ENCODE measurements at regions not wholly inside any gene's neighbourhood (a gene's known extent, or its start where the extent isn't known, plus 50 kb on each side); places are given as distances from the start of the nearest gene placed in this dataset.
"Not testable (repeated sequence)": the region's sequence is repeated elsewhere in the genome, so short reads cannot be mapped to it uniquely, and the experiment has no call there.

DNA sequence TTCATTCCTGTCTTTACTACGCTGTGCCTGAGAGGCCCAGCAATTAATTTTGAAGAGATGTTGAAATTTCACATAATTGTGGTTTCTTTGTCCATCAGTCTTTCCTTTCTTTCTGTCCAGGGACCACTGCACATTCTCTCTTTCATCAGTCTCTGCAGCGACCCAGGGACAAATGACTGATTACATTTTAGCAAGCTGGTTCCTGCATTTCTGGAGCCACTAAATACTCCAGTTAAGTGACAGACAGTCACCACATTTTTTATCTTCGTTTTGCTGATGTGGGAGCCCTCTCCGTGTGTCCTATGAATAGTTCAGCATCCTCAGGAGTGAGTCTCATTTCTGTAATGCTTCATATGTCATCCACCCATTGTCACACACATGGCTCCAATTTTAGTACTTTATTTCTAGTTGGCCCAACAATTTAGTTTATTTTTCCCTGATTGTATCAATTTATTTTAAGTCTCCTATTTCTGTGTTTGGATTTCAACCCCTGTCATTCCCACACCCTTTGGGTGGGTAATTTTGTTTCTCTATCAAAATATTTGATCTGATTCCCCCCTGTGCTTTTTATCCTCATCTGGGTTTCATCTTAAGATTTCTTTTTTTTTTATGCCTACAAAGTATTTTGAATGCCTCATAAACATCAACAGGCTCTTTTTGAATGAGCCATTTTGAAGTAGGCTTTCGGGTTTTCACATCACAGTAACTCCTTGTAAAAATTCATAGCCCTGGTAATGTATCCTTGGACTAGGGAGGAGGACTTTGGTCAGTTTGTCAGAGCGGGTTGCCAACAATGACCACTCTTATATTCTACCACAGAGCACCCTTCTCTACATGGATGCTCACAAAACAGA, 1196.5 kb downstream of the GALC start:
- peak; percentile 4 for DNase-seq (ENCODE audit: low spot score)

DNA sequence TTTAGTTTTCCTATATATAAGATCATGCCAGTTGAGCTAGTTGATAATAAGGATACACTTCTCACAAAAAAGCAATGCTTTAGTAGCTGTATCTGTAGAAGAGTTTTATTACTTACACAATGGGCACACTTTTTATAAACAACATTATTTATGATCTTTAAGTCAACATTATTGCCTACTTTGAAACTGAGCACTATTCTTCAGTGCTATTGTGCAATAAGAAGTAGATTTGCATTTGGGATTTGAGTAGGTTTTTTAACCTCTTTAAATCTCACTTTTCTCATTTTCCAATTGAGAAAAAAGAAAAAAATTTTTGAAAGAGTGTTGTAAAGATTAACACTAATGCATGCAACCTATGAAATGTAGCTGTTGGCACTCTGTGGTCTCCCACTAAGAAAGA, 1198.3 kb downstream of the GALC start:
- no peak for DNase-seq (ENCODE audit: low spot score)

DNA sequence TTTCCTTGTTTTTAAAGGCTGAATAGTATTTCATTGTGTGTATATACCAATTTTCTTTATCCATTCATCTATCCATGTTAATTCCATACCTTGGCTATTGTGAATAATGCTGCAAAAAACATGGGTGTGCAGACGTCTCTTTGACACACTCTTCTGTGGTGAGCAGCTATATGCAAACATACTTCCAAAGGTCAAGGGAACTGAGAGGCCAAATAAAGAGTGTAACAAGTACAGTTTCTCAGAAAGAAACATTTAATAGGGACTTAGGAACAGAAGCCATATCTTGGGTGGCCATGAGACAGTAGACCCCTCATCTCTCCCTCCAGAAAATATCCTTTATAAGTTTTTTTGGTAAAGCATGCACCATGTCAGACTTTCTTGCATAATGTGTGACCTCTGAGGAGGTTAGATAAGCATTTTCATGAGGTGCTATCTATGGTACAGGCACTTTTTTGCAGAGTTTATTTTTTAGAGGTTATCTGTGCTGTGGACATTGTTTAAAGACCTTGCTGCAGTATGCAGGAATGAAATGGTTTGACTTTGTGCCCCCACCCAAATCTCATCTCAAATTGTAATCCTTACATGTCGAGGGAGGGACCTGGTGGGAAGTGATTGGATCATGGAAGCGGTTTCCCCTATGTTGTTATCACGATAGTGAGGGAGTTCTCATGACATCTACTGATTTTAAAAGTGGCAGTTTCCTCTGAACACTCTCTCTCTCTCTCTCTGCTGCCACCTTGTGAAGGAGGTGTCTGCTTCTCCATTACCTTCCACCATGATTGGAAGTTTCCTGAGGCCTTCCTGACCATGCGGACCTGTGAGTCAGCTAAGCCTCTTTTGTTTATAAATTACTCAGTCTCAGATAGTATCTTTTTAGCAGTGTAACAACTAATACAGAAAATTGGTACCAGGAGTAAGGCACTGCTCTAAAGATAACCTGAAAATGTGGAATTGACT, 1202.3 kb downstream of the GALC start:
- no peak for DNase-seq (ENCODE audit: low spot score)

DNA sequence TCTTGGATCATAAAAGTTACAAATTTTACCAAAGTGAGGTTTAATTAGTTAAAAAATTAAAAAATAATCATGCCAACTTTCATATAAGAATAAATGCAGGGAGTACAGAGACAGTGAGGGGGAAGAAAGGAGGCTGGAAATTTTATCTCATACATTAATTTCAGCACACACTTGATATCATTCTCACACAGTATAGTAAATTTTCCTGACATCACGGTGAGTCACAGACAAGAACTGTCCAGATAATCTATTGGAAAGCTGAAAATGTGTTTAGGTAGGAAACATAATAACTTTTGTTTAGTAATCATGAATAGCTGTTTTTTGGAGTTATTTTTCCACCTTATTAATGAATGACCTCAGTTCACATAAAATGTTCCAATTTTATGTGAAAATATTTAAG, 1204.8 kb downstream of the GALC start:
- no peak for DNase-seq (ENCODE audit: low spot score)

DNA sequence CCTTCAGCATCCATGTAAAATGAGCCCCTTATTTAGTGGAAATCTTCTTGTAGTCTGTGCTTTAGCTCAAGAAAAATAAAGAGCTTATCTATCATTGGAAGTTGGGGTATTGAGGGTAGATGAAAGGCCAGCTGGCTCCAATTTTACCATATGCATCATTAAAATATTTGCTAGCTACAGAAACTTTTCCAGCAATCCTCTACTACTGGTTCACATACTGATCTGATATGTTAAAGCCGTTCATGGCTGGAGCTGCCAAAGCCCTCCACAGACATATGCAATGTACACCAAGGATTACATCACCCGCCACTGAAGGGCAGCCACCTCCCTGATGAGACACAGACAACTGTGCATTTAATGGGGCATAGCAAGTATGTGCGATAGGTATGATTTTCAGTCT, 1205.3 kb downstream of the GALC start:
- no peak for DNase-seq (ENCODE audit: low spot score)

DNA sequence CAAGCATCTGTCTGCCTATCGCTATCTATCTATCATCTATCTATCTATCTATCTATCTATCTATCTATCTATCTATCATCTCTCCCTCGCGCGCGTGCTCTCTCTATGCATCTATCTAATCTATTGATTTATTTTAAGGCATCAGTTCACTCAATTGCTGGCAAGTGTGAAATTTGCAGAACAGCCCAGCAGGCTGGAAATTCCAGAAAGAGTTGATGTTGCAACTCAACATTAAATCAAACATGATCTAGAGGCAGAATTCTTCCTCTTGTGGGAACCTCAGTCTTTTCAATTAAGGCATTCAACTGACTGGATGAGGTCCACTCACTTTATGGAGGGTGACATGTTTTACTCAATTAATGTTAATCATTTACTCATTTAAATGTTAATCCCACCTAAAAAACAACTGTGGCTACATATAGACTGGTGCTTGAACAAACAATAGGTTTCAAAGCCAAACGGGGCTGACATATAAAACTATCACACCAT, 1210.8 kb downstream of the GALC start:
- DNase-seq (ENCODE audit: low spot score): no peak

DNA sequence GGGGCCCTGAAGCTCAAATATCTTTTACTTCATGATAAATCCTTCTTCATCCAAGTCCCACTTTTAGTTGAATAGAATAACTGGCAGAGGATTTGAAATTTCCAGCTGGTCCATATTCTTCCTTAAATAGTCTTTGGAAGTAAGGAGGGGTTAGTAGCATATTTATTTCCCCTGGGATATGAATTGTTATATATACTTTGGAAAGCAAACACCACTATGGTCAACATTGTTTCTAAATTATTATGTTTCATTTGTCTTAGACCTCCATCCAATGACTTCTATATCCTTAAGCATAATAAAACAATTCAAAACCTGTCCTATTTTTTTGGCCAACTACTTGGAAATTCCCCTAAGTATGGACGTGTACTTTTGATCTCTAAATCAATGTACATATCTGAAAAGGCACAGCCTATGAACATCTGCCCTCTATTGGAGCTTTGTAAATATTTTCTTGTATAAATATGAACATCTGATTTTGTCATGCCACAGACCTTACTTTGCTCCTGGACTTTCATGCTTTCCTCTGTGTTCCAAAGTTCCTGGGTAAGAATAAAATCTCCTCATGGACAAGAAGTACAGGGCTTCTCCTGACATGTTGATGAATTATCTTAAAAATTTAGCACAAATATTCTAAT, 1212.0 kb downstream of the GALC start:
- DNase-seq (ENCODE audit: low spot score): no peak

DNA sequence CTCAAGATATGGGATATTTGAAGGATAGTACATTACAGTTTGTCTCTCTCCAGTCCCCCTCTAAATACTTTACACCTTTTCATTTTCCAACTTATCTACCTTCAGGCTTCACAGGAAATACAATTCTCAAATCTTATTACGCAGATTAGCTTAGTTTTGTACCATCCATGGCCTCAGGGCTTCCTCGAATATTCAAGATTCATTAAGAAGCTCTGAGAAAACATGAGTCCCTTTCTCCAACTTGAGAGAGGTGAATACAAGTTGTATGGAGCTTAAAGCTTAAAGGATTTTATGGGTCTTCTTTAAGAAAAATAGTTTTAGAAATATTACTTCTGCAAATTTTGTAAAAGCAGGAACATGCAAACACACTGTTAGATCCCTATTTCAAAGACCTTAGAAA, 1212.5 kb downstream of the GALC start:
- no peak for DNase-seq (ENCODE audit: low spot score)

DNA sequence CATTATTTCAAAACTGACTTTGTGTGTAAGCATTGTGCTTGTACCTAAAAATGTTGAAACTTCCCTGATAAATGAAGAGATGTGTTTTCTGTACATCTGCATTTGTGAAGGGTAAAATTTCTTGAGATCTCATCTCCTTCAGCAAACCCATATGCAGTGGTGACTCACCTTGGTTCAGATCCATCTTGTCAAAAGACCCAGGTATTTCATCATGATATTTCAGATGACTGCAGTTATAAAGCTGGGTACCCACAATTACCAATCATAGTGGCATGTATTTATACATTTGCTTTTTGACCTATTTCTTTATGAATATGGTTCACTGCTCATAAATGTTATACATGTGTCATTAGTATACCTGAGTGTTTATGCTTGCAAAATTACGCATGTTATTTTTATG, 1213.6 kb downstream of the GALC start:
- no peak for DNase-seq (ENCODE audit: low spot score)

DNA sequence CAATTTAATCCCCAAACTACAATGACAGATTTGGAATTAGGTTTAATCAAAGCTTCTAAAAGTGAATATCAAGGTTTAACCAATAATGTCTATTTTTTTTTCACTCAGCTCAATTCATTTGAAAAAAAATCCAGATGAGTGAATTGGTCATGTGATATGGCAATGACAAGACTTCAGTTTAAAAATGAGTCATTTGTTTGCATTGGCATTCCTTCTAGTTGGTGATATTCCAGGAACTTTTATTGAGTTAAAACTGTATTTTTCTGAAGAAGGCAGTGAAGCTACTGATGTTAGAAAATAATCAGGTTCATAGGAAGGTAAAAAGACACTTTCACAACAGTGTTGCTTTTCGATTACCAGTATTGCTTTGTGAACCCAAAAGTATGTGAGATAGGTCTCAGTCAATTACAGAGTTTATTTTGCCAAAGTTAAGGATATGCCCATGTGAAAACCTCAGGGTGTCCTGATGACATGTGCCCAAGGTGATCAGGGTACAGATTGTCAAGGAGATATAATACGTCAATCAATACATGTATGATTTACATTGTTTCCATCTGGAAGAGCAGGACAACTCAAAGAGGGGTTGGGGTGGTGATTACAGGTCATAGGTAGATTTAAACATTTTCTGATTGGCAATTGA, 1214.9 kb downstream of the GALC start:
- DNase-seq (ENCODE audit: low spot score): no peak

DNA sequence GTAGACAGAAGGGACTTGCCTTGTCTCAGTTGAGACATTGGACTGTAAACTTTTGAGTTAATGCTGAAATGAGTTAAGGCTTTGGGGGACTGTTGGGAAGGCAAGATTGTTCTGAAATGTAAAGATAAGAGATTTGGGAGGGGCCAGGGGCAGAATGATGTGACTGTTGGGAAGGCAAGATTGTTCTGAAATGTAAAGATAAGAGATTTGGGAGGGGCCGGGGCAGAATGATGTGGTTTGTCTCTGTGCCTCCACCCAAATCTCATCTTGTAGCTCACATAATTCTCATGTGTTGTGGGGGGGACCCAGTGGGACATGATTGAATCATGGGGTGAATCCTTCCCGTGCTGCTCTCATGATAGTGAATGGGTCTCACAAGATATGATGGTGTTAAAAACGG, 1217.1 kb downstream of the GALC start:
- DNase-seq (ENCODE audit: low spot score): not testable (repeated sequence)

DNA sequence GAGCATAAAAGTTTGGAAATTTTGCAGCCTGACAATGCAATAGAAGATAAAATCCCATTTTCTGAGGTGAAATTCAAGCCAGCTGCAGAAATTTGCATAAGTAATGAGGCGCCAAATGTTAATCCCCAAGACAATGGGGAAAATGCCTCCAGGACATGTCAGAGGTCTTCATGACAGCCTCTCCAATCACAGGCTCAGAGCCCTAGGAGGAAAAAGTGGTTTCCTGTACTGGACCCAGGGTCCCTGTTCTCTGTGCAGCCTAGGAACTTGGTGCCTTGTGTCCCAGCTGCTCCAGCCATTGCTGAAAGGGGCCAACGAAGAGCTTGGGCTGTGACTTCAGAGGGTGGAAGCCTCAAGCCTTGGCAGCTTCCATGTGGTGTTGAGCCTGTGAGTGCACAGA, 1218.1 kb downstream of the GALC start:
- no peak for DNase-seq (ENCODE audit: low spot score)

DNA sequence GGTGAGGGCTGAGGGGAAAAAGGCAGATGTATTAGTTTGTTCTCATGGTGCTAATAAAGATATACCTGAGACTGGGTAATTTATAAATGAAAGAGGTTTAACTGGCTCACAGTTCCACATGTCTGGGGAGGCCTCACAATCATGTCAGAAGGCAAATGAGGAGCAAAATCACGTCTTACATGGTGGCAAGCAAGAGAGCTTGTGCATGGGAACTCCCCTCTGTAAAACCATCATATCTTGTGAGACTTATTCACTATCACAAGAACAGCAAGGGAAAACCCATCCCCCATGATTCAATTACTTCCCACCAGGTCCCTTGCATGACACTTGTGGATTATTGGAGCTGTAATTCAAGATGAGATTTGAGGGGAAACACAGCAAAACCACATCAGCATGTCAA, 1220.9 kb downstream of the GALC start:
- no peak for DNase-seq (ENCODE audit: low spot score)

DNA sequence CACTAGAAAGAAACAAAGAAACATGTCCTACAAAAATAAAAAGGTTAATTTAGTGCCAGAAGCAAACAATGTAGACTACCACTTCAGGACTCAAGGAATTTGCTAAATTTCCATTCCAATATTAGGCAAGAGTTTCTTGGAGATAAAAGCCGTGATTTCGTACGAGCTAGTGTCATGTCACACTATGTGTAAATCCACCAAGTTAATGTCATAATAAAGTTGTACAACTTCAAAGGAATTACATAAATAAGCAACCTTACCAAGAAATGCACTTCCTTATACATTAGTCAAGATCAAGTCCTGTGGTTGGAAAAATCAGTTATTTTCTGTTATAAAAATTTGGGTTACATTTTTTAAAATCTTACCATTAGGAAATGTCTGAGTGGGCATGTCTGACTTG, 1222.8 kb downstream of the GALC start:
- DNase-seq (ENCODE audit: low spot score): no peak

DNA sequence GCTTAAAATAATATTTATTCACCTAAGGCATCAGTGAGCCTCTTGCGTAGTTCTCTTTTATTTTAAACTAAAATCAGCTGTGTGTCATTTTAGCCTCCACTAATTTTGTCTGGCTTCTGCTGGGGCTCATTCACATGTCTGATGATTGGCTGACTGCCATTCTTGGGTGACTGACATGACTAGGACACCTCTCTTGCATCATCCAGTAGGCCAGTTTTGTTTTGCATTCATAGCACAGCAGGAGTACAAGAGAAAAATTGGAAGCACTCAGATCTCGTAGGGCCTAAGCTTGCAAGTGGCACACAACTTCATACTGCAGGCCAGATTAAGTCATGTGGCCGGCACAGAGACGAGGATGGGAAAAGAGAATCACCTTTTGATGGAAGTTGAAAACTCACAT, 1226.5 kb downstream of the GALC start:
- no peak for DNase-seq (ENCODE audit: low spot score)

DNA sequence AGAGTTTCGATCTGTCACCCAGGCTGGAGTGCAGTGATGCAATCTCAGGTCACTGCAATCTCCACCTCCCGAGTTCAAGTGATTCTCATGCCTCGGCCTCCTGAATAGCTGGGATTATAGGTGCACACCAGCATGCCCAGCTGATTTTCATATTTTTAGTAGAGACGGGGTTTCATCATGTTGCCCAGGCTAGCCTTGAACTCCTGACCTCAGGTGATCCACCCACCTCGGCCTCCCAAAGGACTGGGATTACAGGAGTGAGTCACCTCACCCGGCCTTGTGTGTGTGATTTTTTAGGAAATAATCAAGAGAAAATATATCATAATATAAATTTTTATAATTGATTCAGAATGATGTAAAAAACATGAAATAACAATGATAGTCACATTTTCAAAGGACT, 1231.4 kb downstream of the GALC start:
- no peak for DNase-seq (ENCODE audit: low spot score)

DNA sequence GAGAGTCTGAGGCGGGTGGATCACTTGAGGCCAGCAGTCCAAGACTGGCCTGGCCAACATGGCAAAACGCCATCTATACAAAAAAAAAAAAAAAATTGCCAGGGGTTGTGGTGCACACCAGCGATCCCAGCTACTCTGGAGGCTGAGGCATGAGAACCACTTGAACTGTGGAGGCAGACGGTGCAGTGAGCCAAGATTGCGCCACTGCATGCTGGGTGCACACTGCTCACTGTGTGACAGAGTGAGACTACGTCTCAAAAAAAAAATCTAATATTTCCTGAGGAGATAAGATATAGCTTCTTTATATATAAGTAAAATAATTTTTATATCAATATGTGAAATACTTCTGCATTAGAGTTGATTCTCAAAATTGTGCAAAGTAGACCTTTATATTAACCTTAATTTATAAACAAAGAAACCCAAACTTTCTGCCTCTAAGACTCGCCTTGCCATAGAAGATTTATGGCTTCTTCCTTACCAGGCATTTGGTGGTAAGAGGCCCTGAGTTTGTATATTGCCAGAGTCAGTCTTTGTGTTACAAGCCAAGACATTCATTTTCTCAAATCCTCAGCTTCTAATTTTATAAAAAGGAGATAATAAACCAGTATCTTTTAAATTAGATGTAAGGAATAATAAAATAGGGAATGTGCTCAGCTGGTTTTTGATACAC, 1226.7 kb downstream of the FLRT2 start:
- no peak for DNase-seq (ENCODE audit: low spot score)

DNA sequence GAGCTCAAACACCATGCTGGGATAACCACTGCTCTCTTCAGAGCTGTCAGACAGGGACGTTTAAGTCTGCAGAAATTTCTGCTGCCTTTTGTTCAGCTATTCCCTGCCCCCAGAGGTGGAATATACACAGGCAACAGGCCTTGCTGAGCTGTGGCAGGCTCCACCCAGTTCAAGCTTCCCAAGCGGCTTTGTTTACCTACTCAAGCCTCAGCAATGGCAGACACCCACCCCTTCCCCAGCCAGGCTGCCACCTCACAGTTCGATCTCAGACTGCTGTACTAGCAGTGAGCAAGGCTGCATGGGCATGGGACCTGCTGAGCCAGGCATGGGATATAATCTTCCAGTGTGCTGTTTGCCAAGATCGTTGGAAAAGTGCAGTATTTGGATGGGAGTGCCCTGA, 1220.5 kb downstream of the FLRT2 start:
- DNase-seq (ENCODE audit: low spot score): not testable (repeated sequence)

DNA sequence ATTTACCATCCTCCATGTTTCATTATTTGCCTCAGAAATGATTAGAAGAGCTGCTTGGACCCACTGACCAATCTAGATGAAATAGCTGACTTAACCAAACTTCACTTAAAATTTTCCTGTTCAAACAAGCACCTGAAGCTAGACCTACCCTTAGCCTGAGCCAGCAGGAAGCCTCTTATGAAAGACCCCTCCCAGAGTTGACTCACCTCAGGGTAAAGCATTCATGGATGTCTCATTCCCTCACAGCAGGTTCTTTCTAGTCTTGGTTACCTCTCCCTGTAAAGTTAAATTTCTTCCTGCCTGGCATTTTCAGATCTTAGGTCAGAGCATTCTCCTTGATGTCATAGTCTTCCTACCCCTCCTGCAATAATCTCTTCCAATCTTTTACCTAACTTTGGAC, 1209.8 kb downstream of the FLRT2 start:
- DNase-seq (ENCODE audit: low spot score): no peak

DNA sequence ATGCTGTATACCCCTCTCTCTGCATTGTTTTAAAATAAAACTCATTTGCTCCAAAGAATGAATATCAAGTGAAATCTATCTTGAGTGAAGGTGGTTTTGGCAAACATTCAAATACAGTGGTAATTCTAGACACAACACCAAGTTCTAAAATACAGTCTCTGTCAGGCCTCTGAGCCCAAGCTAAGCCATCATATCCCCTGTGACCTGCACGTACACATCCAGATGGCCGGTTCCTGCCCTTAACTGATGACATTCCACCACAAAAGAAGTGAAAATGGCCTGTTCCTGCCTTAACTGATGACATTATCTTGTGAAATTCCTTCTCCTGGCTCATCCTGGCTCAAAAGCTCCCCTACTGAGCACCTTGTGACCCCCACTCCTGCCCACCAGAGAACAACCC, 1201.5 kb downstream of the FLRT2 start:
- not testable (repeated sequence) for DNase-seq (ENCODE audit: low spot score)

DNA sequence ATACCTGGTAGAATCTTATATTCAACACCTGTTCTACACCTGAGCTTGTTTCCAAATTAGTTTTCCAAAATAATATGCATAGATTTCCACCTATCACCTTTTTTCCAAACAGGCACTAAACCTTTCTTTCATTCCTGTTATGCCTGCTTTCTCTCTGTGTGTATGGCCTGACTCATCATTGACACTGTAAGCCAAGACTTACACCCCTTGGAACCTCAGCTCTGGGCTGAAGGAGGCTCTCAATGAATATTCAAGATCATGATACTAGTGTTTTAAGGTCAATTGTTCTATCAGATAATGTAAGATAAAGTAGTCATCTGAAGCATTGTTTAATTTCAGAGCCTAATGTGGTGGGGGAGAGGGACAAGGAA, 1193.3 kb downstream of the FLRT2 start:
- DNase-seq (ENCODE audit: low spot score): no peak
